Activated CD4-positive, alpha-beta T cell treated with anti-CD3 and anti-CD28 coated beads, Interleukin-2, amount 10 ng/mL, durations not matched to agents 7 days and 5 days (primary cell): ENCODE measurements at regions not wholly inside any gene's neighbourhood (a gene's known extent, or its start where the extent isn't known, plus 50 kb on each side); places are given as distances from the start of the nearest gene placed in this dataset.

Source experiments
- CTCF ChIA-PET: fragments of 350-600 bp; sonication (Branson Sonifier 250); formaldehyde crosslinking; loops from one replicate; lab custom pipeline; 2021; ENCODE audit warnings: antibody characterized with exemption; lab: Charles Lee
- POLR2A ChIA-PET: fragments of 350-600 bp; sonication (Branson Sonifier 250); formaldehyde crosslinking; loops from one replicate; lab custom pipeline; 2021; ENCODE audit warnings: antibody characterized with exemption; lab: Charles Lee
- DNase-seq: peaks from one replicate; pipeline ENCODE4 v3.0.0-alpha.2; 2020
- H3K27ac Mint-ChIP-seq: one replicate; pipeline ENCODE4 v1.8.0; 2021; ENCODE audit warnings: mild to moderate bottlenecking, moderate library complexity, mixed read lengths
- H3K27me3 Mint-ChIP-seq: one replicate; pipeline ENCODE4 v1.8.0; 2021; ENCODE audit warnings: mixed read lengths
- H3K36me3 Mint-ChIP-seq: one replicate; pipeline ENCODE4 v1.8.0; 2021; ENCODE audit warnings: low read depth, mixed read lengths
- H3K4me1 Mint-ChIP-seq: one replicate; pipeline ENCODE4 v1.8.0; 2021; ENCODE audit warnings: mixed read lengths
- H3K4me3 Mint-ChIP-seq: one replicate; pipeline ENCODE4 v1.8.0; 2021; ENCODE audit warnings: mild to moderate bottlenecking, moderate library complexity, mixed read lengths
- H3K9me3 Mint-ChIP-seq: one replicate; pipeline ENCODE4 v1.8.0; 2021; ENCODE audit warnings: mixed read lengths

DNA sequence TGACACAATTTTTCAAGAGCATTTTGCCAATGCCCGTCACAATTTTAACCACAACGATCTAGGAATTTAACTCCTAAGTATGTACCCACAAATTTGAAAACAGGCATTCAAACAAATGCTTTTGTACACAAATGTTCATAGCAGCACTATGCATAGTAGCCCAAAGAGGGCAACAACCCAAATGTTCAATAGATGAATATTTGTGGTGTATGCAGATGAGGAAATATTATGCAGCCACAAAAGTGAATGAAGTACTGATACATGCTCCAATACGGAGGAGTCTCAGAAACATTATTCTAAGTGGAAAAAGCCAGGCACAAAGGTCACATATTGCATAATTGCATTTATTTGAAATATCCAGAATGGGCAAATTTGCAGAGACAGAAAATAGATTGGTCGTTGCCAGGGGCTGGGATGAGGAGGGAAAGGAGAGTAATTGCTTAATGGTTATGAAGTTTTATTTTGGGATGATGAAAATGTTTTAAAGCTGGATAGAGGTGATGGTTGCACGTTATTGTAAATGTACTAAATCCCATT is 117.2 kb downstream of the PXDC1 start:
- ChIA-PET CTCF (no interaction called here), POLR2A (no interaction called here)
- Mint-ChIP-seq H3K27me3 (peaks cover 7% of the 10 kb centered on the region), H3K9me3 (no peaks in the 10 kb centered on the region), H3K27ac (no peak overlapping the region), H3K36me3 (no peaks in the 10 kb centered on the region), H3K4me3 (no peak overlapping the region), H3K4me1 (no peaks in the 10 kb centered on the region)
- no peak for DNase-seq

DNA sequence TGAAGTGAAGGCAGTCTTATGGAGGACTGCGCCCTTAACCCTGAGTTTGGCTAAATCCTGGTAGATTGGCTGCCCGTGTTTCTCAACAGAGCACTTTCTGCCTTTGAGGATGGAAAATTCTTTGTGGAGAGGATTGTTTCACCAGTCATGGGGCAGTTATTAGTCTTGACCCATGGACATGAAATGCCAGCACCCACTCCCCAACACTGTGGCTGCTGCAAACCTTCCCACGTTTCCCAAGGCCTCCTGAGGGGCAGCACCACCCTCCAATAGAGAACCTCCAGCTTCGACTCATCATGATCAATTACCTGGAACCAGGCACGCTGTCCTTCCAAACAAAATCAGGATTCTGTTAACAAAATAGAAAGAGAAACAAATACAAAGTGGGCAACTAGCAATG is 117.8 kb downstream of the PXDC1 start:
- H3K27ac Mint-ChIP-seq = no peak overlapping the region
- no peaks in the 10 kb centered on the region for H3K9me3 Mint-ChIP-seq
- H3K27me3 Mint-ChIP-seq = peaks cover 5% of the 10 kb centered on the region
- H3K36me3 Mint-ChIP-seq = no peaks in the 10 kb centered on the region
- H3K4me1 Mint-ChIP-seq = no peaks in the 10 kb centered on the region
- POLR2A ChIA-PET = interaction anchor here (0.7 kb wide), 1 partner anchor 53 kb away, joined by 3 read pairs; no protein-coding TSS in a partner anchor
- no peak for DNase-seq
- CTCF ChIA-PET = no interaction called here
- H3K4me3 Mint-ChIP-seq = no peak overlapping the region

DNA sequence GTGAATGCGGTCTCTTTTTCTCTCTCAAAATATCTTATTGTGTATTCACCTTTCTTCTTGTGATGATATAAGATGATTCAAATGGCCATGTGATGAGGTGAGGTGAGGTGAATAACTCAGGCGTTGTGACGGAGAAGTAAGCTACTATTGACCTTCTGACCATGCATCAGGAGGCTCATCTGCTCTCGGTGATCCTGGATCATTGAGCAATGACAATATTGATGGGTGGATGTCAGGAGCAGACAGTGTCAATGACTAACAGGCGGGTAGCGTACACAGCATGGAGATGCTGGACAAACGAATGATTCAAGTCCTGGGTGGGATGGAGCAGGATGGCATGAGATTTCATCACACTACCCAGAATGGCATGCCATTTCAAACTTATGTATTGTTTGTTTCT is 119.6 kb downstream of the PXDC1 start:
- Mint-ChIP-seq H3K4me3 (no peak overlapping the region), H3K27ac (no peak overlapping the region), H3K36me3 (no peaks in the 10 kb centered on the region), H3K9me3 (no peaks in the 10 kb centered on the region), H3K27me3 (peaks cover 18% of the 10 kb centered on the region), H3K4me1 (no peaks in the 10 kb centered on the region)
- DNase-seq = no peak
- ChIA-PET POLR2A (no interaction called here), CTCF (no interaction called here)

DNA sequence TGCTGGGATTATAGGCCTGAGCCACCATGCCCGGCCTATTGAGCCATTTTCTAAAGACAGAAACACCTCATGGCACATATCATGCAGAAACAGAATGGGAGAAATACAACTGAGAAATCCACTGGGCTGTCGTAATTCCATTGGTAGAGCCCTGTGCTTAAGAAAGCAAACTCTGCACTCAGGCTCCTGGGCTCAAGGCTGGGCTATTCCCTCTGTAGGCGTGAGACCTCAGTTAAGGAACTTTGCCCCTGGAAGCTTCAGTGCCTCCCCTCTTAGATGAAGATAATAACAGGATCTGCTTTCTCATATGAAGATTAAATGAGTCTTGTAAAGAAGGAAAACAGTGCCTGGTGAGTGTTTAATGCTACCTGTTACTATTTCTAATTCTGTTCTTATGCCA is 120.3 kb downstream of the PXDC1 start:
- H3K4me1 Mint-ChIP-seq = no peaks in the 10 kb centered on the region
- no peaks in the 10 kb centered on the region for H3K36me3 Mint-ChIP-seq
- DNase-seq = no peak
- peaks cover 18% of the 10 kb centered on the region for H3K27me3 Mint-ChIP-seq
- no peak overlapping the region for H3K4me3 Mint-ChIP-seq
- H3K27ac Mint-ChIP-seq = no peak overlapping the region
- POLR2A ChIA-PET = no interaction called here
- H3K9me3 Mint-ChIP-seq = no peaks in the 10 kb centered on the region
- CTCF ChIA-PET = no interaction called here

DNA sequence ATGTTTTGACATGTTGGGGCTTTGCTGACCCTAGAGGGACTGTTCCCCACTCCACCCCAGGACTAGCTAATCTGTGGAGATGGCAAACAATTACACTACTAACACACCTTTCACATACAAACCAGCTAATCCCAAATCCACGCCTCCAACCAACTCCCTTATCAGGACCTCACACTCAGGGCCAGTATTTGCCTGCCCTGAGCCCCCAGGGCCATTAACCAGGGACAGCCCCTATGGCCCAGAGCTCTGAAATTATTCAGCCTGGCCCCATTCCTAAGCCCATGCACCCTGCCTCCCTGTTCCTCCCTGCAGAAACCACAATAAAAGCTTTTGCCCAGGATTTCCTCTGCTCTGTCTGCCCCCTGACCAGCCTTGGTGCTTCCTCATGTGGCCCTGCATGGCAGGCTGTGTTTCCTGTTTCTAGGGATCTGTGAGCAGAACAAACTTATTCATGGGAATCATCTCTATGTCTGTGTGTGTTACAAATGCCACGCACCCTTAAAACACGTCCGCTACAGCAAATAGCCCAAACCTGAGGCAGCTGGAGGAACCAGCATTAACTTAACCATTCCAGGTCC is 121.2 kb downstream of the PXDC1 start:
- Mint-ChIP-seq H3K9me3 (no peaks in the 10 kb centered on the region), H3K27ac (no peak overlapping the region), H3K27me3 (peaks cover 18% of the 10 kb centered on the region), H3K4me3 (no peak overlapping the region), H3K4me1 (no peaks in the 10 kb centered on the region), H3K36me3 (no peaks in the 10 kb centered on the region)
- CTCF ChIA-PET = no interaction called here
- DNase-seq = no peak
- POLR2A ChIA-PET = no interaction called here

DNA sequence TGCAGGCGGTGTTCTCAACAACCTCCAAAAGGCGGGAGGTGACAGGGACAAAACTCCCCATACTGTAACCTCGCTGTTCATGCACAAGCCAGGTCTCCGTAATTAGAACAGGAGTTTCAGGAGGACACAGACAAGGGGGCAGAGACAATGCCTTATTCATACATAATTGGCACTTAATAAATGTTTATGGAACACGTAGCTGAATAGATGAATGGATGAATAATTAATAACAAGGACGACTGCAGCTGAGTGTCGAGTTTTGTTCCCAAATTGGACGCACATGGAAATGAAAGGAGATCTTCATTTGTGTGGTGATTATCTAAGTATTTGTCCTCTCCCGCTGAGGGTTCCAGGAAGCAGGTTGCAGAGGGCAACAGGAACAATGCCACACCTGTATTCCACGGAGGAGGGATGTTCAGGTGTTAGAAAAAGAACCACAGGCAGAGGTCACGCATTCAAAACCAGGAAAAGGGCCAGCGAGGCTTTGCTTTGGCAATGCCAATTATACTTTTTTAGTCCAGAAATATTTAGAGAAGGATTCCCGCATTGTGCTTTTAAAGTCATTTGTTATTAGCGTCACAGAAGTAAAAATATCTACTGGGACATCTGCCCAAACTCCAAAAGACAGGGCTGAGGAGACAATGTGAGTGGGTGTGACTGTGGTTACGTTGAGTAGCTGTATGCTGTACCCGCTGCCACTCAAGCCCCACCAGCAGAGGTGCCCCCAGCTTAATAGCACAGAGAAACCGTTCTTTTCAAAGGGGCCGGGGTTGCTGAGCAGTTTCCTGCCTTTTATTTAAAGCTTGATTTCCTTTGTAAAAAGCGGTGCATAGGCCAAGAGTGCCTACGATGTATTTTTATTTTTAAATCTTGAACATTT is 123.3 kb downstream of the PXDC1 start:
- POLR2A ChIA-PET = no interaction called here

DNA sequence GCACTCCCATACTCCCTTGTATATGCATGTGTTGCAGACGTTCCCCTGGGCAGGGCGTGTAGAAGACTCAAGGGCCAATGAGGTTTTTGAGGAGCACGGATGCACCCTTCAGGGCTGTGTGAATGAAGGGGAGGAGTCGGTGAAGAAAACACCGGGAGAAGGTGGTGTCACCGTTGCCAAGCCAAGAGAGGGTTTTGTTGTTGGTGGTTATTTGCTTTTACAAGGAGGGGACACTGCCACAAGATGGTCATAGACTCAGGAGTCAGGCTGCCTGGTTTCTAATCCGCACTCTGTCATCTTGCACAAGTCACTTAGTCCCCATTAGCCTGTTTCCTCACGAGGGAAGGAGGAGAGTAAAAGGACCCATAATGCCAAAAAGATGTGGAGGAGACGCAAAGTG is 124.0 kb downstream of the PXDC1 start:
- ChIA-PET CTCF (no interaction called here), POLR2A (no interaction called here)
- Mint-ChIP-seq H3K27me3 (peaks cover 21% of the 10 kb centered on the region), H3K4me3 (no peak overlapping the region), H3K36me3 (no peaks in the 10 kb centered on the region), H3K9me3 (no peaks in the 10 kb centered on the region), H3K27ac (no peak overlapping the region), H3K4me1 (no peaks in the 10 kb centered on the region)
- DNase-seq = no peak

More for the DNA sequence above, 123.3 kb downstream of the PXDC1 start:
- Mint-ChIP-seq H3K27ac (no peak overlapping the region), H3K27me3 (peaks cover 21% of the 10 kb centered on the region), H3K9me3 (no peaks in the 10 kb centered on the region), H3K4me1 (no peaks in the 10 kb centered on the region), H3K36me3 (no peaks in the 10 kb centered on the region), H3K4me3 (no peak overlapping the region)
- CTCF ChIA-PET = no interaction called here
- DNase-seq = no peak

DNA sequence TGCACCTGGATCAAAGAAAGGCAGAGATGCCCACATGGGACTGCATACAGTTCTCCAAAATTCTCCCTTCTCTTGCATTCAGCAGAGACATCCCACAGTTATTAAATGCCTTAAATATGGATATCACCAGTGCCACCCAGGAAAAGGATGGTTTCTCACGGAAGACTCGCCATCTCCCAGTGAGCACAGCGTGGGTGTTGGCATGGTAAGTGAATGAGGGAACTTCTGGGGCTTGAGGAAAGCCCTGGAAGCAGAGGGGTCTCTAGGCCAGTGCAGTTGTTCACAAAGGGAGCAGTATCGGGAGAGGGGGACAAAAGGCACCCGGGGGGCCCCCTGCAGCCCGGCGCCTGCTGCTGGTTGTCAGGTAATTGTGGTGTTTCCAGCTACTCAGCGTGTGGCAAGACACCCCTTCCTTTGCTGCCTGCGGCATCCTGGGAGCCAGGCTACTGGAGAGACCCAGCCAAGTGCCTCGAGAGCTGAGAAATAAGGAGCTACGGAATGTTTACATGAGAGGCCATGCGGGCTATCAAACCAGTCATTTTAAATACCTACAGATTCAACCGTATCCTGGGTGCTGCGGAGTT is 125.4 kb downstream of the PXDC1 start:
- Mint-ChIP-seq H3K4me1 (no peaks in the 10 kb centered on the region), H3K4me3 (no peak overlapping the region), H3K36me3 (no peaks in the 10 kb centered on the region), H3K27me3 (peaks cover 19% of the 10 kb centered on the region), H3K9me3 (no peaks in the 10 kb centered on the region), H3K27ac (no peak overlapping the region)
- ChIA-PET POLR2A (no interaction called here), CTCF (interaction anchor here (0.6 kb wide), 1 partner anchor 1710 kb away, joined by 3 read pairs; no protein-coding TSS in a partner anchor)
- DNase-seq = no peak

DNA sequence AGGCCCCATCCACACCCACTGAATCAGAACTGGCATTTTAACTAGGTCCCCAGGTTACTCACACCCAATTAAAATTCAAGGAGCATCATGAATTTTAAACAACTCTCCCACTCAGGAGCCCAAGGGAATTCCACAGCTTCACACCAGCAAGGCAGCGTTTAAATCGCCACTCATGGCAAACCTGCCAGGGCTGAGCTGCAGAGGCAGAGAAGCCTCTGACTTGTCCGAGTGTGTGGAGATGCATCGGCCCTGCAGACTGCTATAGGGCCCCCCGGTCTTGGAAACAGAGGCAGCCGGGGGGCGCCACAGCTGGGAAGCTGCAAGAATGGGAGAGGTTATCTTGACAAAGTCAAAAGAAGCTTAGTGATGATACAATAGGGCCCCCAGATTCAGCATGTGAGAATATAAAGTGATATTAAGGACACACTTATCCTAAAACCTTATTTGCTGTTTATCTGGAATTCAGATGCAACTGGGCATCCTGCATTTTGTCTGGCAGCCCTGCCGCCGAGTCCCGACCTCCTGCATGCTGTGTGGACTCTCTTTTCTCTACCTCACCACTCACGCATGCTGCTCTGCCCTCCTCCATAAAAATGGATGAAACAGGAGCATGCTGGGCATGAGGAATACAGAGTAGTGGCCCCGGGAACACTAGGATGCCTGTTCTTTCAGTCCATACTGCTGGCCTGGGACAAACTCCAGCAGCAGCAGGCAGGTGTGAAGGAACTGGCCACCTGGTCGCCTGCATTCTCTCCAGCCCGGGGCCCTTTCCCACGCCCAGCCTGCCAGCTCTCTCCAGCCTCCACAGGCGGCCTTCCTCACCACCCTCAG is 126.1 kb downstream of the PXDC1 start:
- H3K36me3 Mint-ChIP-seq = no peaks in the 10 kb centered on the region
- no peak overlapping the region for H3K27ac Mint-ChIP-seq
- peaks cover 19% of the 10 kb centered on the region for H3K27me3 Mint-ChIP-seq
- CTCF ChIA-PET = interaction anchor here (0.6 kb wide), 1 partner anchor 1709 kb away, joined by 3 read pairs; no protein-coding TSS in a partner anchor
- POLR2A ChIA-PET = no interaction called here
- DNase-seq = no peak
- no peak overlapping the region for H3K4me3 Mint-ChIP-seq
- no peaks in the 10 kb centered on the region for H3K4me1 Mint-ChIP-seq
- no peaks in the 10 kb centered on the region for H3K9me3 Mint-ChIP-seq

DNA sequence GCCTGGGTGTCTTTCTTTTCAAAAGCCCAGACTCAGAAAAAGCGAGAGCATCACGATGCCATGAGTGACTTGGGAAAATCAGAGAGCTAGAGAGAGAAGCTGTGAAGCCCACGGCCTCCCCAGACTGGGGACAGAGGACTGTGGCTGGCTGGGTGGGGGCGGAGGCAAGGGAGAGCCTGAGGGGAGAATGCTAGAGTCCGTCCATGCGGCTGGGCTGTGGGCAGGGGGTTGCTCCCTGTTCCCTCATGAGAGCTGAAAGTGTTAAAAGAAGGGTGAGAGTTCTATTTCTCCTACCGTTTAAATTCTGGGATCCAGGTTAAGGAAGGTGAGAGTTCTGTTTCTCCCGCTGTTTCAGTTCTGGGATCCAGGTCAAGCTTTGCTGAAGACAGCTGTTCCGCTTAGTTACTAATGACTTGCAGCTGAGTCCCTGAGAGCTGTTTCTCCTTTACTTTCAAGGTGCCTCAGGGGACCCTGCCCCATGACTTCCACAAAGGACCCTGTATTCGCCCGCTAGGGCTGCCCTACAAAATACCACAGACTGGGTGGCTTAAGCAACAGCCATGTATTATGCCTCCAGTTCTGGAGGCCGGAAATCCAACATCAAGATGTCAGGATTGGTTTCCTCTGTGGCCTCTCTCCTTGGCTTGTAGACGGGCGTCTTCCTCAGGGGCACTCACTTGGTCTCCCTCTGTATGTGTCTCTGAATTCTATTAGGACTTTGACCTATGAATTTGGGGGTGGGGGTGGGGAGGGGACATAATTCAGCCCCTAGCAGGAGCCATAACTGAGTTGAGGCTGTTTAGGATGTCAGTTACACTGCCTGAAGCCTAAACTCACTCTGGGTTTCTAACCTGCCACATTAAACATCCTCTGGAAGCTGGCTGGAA is 127.0 kb downstream of the PXDC1 start:
- Mint-ChIP-seq H3K4me1 (no peaks in the 10 kb centered on the region), H3K27me3 (peaks cover 19% of the 10 kb centered on the region), H3K27ac (no peak overlapping the region), H3K36me3 (no peaks in the 10 kb centered on the region), H3K9me3 (no peaks in the 10 kb centered on the region), H3K4me3 (no peak overlapping the region)
- ChIA-PET POLR2A (no interaction called here), CTCF (no interaction called here)
- DNase-seq = no peak

DNA sequence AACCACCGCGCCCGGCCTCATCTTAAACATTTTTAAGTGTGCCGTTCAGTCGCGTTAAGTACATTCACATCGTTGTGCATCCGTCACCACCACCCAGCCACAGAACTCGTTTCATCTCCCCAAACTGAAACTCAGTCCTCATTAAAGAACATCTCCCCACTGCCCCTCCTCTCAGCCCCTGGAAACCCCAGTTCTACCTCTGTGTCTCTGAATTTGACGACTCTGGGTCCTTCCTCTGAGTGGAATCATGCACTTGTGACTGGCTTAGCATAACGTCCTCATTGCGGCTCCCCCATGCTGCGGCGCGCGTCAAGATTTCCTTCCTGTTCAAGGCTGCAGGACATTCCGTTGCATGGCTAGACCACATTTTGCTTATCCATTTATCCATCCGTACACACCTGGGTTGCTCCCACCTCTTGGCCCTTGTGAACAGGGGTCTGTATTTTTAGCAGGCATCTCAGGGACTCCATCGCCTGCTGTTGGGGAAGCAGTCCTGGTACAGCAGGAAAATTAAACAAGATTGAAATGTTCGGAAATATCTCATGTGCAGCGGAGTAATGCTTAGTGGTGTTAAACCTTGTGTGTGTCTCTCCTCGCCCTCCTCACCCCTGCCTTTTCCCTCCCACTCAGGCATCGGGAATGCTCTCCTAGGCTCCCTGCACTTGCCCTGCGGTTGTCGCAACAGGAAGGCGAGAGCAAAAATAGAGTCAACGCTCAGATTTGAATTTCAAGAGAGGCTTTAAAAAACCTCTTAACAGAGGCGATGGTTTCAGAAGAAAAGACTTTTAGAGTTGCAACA is 127.9 kb downstream of the PXDC1 start:
- ChIA-PET CTCF (no interaction called here), POLR2A (no interaction called here)
- Mint-ChIP-seq H3K27ac (no peak overlapping the region), H3K4me1 (no peaks in the 10 kb centered on the region), H3K27me3 (peaks cover 18% of the 10 kb centered on the region), H3K9me3 (no peaks in the 10 kb centered on the region), H3K36me3 (no peaks in the 10 kb centered on the region), H3K4me3 (no peak overlapping the region)
- DNase-seq = no peak
